GM21526 (cell line): ENCODE measurements at regions not wholly inside any gene's neighbourhood (a gene's known extent, or its start where the extent isn't known, plus 50 kb on each side); places are given as distances from the start of the nearest gene placed in this dataset.
"Not testable (repeated sequence)": the region's sequence is repeated elsewhere in the genome, so short reads cannot be mapped to it uniquely, and the experiment has no call there.

Source experiments
- ATAC-seq: cut with Tn5 transposase; IDR thresholded peaks from one replicate; pipeline ENCODE4 v1.9.1; 2021; ENCODE audit warnings: moderate library complexity; ENCODE audit not compliant: unreplicated experiment, low FRiP score

- no peak for ATAC-seq
Measured at GRCh38 chr6:21942897-21943296, 349.3 kb downstream of the SOX4 start.

GRCh38 chr6:21946298-21946783, 350.5 kb downstream of the PRL start:
- no peak for ATAC-seq

GRCh38 chr6:21947227-21947626, 349.6 kb downstream of the PRL start:
- ATAC-seq, result not testable (repeated sequence)

GRCh38 chr6:21947731-21948386, 349.0 kb downstream of the PRL start:
- no peak for ATAC-seq

- no peak for ATAC-seq
Measured at GRCh38 chr6:21949211-21949801, 347.5 kb downstream of the PRL start.

GRCh38 chr6:21952367-21952766, 344.5 kb downstream of the PRL start:
- no peak for ATAC-seq

- no peak for ATAC-seq
Measured at GRCh38 chr6:21953831-21954801, 342.7 kb downstream of the PRL start.

- no peak for ATAC-seq
Measured at GRCh38 chr6:21955053-21955595, 341.7 kb downstream of the PRL start.

GRCh38 chr6:21955951-21956350, 340.9 kb downstream of the PRL start:
- ATAC-seq, result no peak

- no peak for ATAC-seq
Measured at GRCh38 chr6:21958428-21958827, 338.4 kb downstream of the PRL start.

- ATAC-seq, result no peak
Measured at GRCh38 chr6:21961226-21961625, 335.6 kb downstream of the PRL start.

- no peak for ATAC-seq
Measured at GRCh38 chr6:21965016-21965415, 331.8 kb downstream of the PRL start.

GRCh38 chr6:21965953-21966539, 330.8 kb downstream of the PRL start:
- ATAC-seq, result no peak

- ATAC-seq, result no peak
Measured at GRCh38 chr6:21967056-21967974, 329.5 kb downstream of the PRL start.

GRCh38 chr6:21968411-21968810, 328.4 kb downstream of the PRL start:
- ATAC-seq, result no peak

- ATAC-seq, result no peak
Measured at GRCh38 chr6:21969192-21969591, 327.6 kb downstream of the PRL start.

- no peak for ATAC-seq
Measured at GRCh38 chr6:21970569-21971300, 326.1 kb downstream of the PRL start.

GRCh38 chr6:21971541-21971940, 325.3 kb downstream of the PRL start:
- ATAC-seq, result no peak

- ATAC-seq, result no peak
Measured at GRCh38 chr6:21972516-21972915, 324.3 kb downstream of the PRL start.
